NB4 (cell line): ENCODE measurements at regions not wholly inside any gene's neighbourhood (a gene's known extent, or its start where the extent isn't known, plus 50 kb on each side); places are given as distances from the start of the nearest gene placed in this dataset.

Source experiments
- DNase-seq: peaks from one replicate; pipeline ENCODE4 v3.0.0; 2010; ENCODE audit warnings: low read depth
- H3K4me3 ChIP-seq: one replicate; pipeline ENCODE4 v1.5.1; 2011; ENCODE audit warnings: mild to moderate bottlenecking, low read depth, low read length, moderate library complexity
- CTCF ChIP-seq: IDR thresholded peaks from one replicate; pipeline ENCODE4 v1.5.1; 2012; ENCODE audit warnings: low read depth, low read length
- MAX ChIP-seq: IDR thresholded peaks from 2 replicates; pipeline ENCODE4 v1.6.1; 2011; ENCODE audit warnings: low read depth, low read length
- MYC ChIP-seq: IDR thresholded peaks from 2 replicates; pipeline ENCODE4 v1.6.1; 2011; ENCODE audit warnings: low read depth, low read length
- POLR2A ChIP-seq: IDR thresholded peaks from 2 replicates; pipeline ENCODE4 v1.6.1; 2011; ENCODE audit warnings: mild to moderate bottlenecking; ENCODE audit not compliant: insufficient read length; ENCODE audit errors: extremely low read depth

GRCh38 chr13:73958657-73959397, 175.4 kb downstream of the KLF12 start:
- DNase-seq = no peak
- no peak overlapping the region for H3K4me3 ChIP-seq
- TF ChIP-seq MYC (no peak), MAX (no peak), CTCF (no peak), POLR2A (no peak)

GRCh38 chr13:73957889-73958288, 176.3 kb downstream of the KLF12 start:
- no peak for DNase-seq
- TF ChIP-seq POLR2A (no peak), MAX (no peak), MYC (no peak), CTCF (no peak)
- no peak overlapping the region for H3K4me3 ChIP-seq

GRCh38 chr13:73956795-73957408, 177.3 kb downstream of the KLF12 start:
- H3K4me3 ChIP-seq = no peak overlapping the region
- no peak for TF ChIP-seq CTCF
- DNase-seq = no peak

GRCh38 chr13:73955977-73956500, 178.2 kb downstream of the KLF12 start:
- H3K4me3 ChIP-seq = no peak overlapping the region
- DNase-seq = no peak
- no peak for TF ChIP-seq CTCF
- TF ChIP-seq MYC = no peak
- TF ChIP-seq POLR2A = no peak
- no peak for TF ChIP-seq MAX

- TF ChIP-seq POLR2A (no peak), MAX (no peak), CTCF (no peak)
- DNase-seq = no peak
- H3K4me3 ChIP-seq = no peak overlapping the region
These were observed 179.4 kb downstream of the KLF12 start for GRCh38 chr13:73954808-73955207.
